NCI-H146 (cell line): ENCODE measurements at regions not wholly inside any gene's neighbourhood (a gene's known extent, or its start where the extent isn't known, plus 50 kb on each side); places are given as distances from the start of the nearest gene placed in this dataset.

Experiments
- DNase-seq: peaks from one replicate; lab custom pipeline; 2025; lab: John Stamatoyannopoulos, UW

DNA sequence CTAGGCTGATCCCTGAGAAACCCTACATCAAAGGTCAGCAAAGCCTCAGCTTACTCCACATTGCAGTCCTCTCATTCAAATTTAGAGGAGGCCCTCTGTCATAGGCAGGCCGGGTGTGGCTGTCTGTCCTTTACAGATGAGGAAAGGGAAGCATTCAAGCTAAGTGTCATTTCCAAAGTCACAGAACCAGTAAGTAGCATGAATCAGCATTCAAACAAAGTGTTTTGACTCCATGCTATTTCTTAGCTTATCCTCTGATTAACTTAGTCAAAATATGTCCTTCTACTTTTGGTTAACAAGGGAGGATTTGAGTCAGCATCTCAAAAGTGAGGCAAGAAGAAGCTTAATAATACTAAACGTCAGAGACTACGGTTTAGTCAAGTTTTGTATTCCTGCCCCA is 409.0 kb upstream of the POU3F3 start:
- DNase-seq, result no peak

DNA sequence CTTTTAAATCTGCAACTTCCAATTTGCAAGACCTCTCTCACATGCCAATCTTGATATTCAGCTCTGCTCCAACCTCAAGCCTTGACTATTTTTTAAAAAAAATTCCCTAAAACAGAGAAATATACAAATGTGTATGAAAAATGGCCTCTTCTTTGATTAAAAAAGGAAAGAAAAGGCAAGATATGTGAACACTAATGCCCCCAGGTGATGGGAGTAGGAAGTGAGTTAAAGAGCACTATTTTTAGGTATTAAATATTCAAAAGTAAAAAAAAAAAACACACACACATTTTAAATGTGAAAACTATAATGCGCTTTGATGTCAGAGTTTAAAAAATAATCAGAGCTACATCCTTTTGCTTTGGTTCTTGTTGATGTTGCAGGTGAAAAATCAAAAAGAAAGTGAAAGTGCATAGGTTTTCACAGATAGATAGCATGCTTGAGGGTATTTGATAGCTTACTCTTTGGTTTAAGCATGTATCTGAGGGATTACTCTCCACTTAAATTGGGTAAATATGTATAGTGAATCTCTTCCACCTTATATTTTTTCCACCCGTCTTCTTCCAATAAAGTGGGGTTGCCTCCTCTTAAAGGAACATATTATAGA is 406.0 kb upstream of the POU3F3 start:
- DNase-seq, result no peak

DNA sequence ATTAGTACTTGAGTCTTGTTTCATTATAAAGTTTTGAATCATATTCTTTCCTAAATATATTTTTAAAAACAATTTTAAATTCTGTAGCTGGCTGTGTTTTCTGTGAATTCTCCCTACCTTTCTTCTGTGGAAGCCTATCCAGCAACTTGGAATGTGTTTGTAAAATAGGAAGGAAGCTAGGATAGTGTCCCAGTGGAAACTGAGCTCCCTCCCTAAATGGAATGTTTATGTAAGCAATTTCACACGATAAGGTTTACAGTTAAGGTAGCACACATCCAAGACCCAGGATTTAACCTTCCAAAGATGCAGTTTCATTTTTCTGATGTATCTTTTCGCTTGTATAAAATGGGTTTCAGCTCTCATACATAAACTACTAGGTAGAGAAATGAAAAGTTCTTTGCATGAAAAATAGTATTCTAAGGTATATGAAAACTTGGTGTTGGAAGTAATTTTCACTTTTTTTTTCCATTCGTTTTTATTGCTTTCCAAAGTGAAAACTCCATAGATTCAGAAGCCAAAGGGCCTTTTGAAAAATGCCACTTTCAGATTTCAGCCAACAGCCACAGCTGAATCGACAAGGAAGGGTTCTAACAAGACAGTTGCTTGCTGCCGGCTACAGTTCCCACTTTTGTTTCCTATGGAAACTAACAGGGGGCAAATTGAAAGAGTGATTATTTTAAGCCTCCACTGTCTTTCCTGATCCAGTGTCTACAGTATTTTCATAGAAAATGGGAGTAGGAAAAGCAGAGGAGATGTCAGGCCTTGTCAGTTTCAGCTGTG is 405.1 kb upstream of the POU3F3 start:
- DNase-seq, result no peak

DNA sequence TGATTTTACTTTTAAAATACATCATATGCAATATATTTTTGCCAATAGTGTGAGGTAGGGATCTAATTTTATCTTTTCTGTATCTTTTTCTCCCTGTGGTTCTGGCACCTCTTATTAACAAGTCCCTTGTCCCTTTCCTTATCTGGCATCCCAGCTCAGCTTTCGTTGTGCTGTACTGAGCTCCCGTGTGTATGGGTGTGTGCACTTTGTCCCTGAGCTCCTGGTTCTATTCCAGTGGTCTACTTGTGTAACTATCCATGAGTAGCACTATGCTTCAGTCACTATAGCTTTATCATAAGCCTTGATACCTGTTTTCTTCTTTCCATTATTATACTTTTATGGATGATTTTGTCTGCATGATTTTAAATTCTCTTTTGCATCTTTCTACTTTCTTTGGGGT is 401.4 kb upstream of the POU3F3 start:
- DNase-seq, result no peak

DNA sequence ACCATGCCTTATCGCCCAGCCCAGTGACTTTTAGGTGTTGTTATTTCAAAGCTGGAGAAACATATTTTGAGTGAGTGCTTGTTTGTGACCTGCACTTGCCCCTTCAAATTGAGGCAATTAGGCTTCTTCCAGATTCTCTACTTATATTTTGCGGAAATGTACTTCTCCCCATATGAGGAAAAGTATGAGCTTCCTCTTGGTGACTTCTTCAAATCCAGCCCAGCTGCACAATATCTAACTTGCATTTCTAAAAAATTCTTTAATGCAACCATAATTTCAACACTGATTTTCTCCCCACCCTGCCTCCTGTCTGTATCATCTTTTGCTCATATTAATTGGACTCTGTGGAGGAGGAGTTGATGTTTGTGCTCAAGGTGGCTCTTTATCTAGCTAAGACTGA is 391.2 kb upstream of the POU3F3 start:
- no peak for DNase-seq

DNA sequence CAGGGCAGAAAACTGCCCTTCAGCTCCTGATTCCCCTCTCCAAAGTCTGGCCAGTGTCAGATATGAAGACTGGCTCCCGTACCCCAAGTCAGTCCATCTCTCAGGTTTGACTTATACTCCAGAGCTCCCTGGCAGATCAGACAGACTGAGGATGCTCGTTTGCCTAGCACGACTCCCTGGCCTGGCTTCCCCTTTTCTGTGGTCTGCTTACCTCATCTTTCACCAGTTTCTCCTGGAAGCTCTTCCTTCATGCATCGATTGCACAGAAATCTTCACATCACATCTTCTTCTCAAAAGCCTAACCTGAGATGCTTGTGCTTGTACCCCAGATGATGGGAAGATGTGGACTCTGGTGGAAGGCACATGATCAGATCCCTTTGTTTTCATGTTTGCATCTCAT is 387.9 kb upstream of the POU3F3 start:
- DNase-seq, result no peak

DNA sequence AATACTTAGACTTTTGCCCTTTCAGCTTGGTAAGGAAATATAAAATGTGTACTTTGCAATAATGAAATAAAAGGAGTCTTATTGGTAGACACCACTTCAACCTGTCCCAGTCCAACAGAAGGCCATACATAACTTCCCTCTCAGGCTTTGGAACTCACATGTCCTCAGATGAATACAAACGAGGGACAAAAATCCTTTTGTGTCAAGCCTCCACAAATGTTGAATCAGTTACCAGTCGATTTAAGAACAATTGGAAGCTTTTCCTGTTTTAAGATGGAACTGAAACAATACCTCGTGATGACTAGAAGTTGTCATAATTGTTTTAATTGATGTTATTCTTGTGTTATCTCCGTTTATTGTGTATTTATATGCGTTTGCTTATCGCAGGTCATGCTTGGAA is 385.1 kb upstream of the POU3F3 start:
- no peak for DNase-seq

DNA sequence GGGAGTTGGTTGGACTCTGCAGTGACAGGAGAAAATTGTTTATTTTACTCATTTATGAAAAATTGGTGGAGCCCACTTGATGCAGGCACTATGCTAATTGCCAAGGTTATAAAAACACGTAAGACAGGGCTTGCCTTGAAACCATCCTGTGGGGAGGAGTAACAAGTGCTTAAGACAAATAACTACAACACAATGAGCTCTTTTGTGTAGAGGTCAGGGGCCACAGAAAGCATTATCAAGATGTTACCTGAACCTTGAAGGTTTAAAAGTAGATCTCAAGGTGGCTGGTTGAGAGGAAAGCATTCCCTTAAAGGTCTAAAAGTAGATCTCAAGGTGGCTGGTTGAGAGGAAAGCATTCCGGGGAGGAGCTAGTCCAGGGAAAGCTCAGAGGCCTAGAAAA is 381.8 kb upstream of the POU3F3 start:
- DNase-seq, result no peak

DNA sequence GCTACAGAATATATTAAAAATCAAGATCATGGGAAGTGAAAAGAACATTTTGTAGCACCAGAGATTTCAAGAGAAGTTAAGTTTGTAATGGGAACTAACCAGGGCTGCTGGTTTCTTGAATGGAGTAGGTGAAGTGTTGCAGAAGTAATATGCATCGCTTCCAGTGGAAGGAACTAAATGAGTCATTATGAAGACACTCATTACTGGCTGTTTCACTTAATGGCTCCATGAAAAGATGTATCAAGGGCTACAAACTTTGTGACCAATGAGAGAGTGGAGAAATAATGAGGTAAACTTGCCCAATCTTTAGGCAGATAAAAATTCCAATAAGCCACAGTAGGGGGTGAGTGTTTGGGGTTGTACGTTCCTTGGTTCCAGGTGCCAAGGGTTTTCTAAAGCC is 380.4 kb upstream of the POU3F3 start:
- DNase-seq, result no peak

DNA sequence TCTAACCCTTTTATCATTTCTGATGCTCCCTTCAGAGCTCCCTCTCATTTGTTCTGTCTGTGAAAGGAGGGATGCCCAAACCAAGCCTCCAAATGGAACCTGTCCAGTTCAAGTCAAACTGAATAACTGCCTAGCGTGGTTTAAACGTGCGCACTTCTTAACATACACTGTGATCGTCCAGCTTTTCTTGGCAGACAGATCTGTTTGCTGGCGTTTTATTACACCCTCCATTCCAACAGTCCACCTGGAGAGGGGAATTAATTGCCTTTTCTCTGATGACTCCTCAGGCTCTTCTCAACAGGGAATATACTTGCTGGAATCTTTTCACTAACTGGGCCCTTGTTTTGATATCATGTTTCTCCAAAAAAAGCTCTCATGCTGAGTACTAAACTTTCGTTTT is 379.2 kb upstream of the POU3F3 start:
- DNase-seq, result no peak

DNA sequence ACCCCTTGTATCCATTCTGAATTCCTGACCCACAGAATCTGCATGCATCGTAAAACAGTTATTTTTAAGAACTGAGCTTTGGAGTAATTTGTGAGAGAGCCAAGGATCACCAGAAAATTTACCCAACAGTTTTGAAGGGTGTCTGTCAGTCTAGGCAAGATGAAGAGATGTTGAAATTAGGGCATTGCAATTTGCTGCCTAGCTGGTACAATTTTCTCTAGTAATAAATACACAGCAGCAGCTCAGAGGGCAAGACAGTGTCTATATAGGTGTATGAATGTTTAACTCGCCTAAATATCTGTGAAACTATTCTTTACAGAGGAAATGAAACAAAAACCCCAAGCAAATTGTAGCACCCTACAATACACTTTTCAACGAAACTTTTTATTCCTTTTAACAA is 377.8 kb upstream of the POU3F3 start:
- no peak for DNase-seq

DNA sequence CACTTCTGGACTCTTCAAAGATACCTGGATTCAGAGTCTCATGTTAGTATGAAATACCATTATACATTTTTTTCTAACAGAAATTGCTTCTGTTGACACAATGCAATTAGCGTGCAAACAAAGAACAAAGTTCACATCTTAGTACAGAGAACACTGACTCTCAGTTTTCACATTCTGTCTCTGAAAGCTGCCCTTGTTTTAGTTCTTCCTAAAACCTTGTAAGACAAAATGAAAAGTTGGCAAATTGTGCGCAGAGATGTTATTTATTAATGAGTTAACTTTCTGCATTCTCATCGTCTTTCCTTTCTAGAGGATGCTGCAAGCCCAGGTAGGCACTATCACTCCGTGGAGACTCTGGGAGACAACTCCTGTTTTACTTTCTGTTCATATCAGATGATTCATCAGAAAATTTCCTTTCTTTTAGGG is 377.3 kb upstream of the POU3F3 start:
- no peak for DNase-seq

DNA sequence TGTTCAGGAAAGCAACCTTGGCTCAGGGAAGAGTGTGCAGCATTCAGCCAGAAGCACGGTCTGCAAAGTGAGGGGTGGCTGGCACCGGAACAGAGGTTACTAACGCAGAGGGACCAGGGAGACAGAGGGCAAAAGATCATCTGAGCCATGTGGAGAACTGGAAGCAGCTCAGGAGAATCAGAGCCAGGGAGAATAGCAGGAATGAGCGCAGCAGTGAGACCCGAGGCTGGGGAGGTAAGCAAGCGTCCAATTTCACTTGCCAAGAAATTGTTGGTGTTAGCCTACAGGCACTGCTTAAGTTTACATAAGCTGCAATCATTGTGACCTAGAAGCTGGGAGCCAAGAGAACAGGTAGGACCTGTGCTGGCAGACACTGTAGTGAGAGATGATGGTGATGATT is 372.6 kb upstream of the POU3F3 start:
- DNase-seq, result no peak

DNA sequence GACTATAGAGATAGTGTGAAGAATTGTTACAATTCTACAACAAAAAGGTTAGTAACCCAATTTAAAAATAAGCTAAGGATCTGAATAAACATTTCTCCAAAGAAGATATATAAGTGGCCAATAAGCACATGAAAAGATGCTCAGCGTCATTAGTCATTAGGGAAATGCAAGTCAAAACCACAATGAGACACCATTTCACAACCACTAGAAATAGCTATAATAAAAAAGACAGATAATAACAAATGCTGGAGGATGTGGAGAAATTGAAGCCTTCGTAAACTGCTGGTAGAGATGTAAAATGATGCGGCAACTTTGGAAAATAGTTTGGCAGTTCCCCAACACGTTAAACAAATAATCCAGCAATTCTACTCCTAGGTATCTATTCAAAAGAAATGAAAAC is 366.5 kb upstream of the POU3F3 start:
- DNase-seq, result no peak

DNA sequence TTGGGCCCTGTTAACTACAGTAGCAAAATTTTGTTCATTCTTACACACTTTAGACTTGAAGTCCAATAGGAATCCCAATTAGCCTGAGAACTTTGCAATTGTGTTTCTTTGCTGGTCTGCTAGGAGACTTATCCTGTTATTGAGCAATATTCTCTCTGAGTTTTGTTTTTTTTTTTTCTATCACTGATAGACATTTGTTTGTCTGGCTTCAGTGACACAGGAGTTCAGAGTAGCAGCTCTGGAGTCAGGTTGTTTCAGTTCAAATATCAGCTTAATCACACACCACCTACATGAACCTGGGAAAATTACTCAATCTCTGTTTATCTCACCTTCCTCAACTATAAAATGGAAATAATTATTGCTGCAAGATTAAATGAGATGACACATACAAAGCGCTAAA is 360.2 kb upstream of the POU3F3 start:
- no peak for DNase-seq

DNA sequence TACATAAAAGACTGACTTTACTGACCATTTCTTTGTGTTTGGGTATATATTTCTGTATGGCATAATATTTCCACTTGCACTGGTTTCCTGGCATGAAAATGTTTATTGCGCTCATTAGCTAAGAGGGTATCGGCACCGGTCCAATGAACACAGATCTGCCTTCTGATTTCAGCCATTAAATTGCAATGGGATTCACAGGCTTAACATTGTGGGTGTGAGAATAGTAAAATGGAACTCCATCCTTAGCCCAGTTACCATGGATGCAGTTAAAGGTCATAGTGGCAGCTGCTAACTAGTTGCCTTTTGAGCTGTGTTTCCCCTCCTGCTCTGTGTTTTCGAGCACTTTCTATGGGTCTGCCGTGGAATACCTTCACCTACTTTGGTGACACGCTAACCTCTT is 352.6 kb upstream of the POU3F3 start:
- no peak for DNase-seq

DNA sequence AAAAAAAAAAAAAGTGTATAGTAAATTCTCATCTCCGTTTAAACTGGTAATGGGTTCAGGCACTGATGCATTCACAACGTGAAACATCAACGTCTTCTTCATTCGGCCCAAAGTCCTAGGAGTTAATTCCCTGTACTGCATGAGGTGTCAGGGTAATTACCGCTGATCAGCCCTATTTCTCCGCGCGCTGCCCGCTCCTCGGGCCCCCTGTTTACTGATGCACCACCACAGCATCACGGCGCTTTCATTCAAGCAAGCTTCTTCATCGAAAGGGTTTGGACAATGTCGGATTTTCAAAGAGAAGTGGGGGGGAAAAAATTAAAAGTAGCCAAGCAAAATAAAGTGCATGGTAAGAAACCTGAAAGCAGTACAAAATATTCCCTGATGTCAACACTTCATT is 352.0 kb upstream of the POU3F3 start:
- DNase-seq, result no peak

DNA sequence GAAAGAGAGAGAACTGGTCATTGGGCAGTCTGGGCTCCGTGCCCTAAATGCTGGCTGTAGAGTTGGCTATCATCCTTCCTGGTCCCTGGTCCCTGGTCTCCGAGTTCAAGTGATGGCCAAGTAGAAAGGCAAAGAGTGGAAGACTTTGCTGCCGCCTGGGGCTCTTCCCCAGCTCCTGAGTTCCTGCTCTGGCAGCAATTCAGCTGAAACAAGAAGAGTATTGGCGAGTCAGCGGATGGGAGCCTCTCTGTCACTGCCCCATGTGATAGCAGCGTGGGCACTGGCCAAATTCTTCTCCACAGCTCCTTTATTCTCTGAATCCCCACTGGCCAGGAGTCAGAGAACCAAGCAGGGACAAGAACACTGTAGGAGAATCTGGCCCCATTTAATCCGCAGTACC is 351.0 kb upstream of the POU3F3 start:
- no peak for DNase-seq

DNA sequence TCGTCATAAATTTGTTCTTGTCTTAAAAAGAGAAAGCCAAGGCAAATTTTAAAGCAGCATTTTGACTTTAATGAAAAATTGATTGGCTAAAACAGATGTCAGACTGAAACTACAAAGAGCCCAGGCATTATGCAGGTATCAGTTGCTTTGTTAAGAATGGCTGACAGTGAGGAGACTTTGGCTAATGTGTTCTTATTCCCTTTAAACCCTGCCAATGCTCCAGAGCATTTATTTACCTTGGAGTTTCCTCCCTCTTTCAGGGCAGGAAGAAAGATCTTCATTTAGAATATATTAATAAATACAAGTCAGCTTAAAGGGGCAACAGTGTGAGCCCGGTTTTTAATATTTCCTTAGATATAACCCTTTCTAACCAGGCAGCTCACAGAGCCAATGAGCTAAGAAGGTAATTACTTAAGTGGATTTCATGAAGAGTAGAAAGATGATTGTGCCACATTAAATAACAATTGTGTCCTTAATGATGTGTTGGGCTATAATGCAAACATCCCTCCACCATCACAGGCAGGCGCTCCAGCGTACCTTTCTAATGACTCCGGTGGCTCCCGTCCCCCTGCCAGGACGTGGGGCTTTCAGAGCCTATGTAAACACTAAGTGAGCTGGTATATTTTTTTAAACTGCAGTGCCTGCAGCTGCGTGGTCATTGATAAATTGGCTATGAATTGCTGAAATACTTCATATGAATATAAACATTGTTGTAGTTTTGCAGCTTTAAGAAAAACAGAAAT is 349.4 kb upstream of the POU3F3 start:
- DNase-seq, result no peak

DNA sequence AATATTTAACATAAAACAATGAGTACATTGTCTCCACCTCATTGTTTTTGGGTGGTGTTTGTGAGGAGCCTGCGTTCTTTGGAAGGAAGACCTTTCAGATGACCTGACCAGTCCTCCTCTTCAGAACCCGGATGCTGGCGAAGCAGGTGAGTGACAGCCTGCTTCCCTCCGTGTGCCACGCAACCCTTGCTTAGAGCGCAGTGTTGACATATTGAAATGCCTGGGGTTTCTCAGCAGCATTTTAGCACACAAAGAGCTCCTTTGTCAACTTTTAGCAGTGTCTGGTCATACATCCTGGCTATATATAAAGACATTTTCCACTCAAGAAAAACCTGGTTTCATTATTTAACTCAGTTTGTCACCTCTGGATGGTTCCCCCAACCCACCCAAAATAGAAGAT is 335.7 kb upstream of the POU3F3 start:
- no peak for DNase-seq

DNA sequence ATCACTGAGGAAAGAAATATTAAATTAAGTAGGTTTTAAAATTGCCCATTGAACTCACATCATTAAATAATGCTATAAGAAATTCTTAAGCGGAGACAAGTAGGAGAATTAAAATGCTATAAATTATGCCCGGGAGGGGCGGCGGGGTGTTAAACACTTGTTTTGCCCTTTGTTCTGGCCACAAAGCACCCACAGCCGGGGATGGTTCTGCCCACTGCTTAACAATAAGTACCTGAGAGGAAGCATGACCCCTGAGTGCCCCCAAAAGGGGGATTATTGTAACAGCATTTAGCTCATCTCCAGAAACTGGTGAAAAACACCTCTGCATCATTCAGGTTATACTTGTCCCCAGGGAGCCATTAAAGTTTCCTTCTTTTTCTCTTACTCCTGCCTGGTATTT is 332.7 kb upstream of the POU3F3 start:
- no peak for DNase-seq

DNA sequence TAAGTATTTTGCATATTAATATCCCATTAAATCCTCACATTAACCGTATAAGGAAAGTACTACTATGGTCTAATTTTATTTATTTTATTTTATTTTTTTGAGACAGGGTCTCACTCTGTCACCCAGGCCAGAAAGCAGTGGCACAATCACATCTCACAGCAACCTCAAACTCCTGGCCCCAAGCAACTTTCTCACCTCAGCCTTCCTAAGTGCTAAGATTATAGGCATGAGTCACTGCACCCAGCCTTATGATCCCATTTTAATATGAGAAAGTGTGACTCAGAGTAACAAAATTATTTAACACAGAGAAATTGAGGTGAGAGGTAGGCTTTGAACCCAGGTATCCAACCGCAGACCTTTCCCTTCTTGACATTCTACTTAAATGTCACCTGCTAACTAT is 330.0 kb upstream of the POU3F3 start:
- no peak for DNase-seq

DNA sequence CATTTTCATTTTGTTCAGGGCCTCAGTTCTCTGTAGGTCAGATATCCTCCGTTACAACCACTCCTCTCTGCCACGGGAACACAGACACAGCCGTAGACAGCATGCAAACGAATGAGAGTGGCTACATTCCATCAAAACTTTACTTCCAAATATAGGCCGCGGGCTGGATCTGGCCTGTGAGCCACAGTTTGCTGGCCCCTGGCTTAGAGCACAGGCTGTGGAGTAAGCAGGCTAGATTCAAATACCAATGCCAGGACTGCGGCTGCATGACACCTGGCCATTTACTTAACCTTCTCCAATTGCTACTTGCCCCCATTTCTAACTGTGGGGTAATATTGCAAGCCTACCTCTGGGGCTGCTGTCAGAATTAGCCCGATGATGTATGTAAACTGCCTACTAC is 325.8 kb upstream of the POU3F3 start:
- DNase-seq, result no peak
